HAP-1 (cell line): ENCODE measurements at regions not wholly inside any gene's neighbourhood (a gene's known extent, or its start where the extent isn't known, plus 50 kb on each side); places are given as distances from the start of the nearest gene placed in this dataset.
"Not testable (repeated sequence)": the region's sequence is repeated elsewhere in the genome, so short reads cannot be mapped to it uniquely, and the experiment has no call there.

Experiments used
- DNase-seq, 2 experiments: peaks; one replicate each; pipeline ENCODE4 v3.0.0-alpha.2; 2016 to 2020; ENCODE audit warnings: low spot score in 2 of 2
- H3K27me3 ChIP-seq: fragments of 250-450 bp; sonication (Bioruptor Pico); 2 replicates; pipeline ENCODE4 v1.5.1; 2020; ENCODE audit warnings: low read depth, mild to moderate bottlenecking, moderate library complexity
- H3K36me3 ChIP-seq: fragments of 250-450 bp; sonication (Bioruptor Pico); replicated peaks from 2 replicates; pipeline ENCODE4 v1.5.1; 2020; ENCODE audit warnings: mild to moderate bottlenecking
- H3K4me1 ChIP-seq: fragments of 250-450 bp; sonication (Bioruptor Pico); 2 replicates; pipeline ENCODE4 v1.5.1; 2020; ENCODE audit warnings: mild to moderate bottlenecking
- H3K4me3 ChIP-seq: fragments of 250-450 bp; sonication (Bioruptor Pico); 2 replicates; pipeline ENCODE4 v1.5.1; 2020; ENCODE audit warnings: mild to moderate bottlenecking, moderate library complexity
- H3K9me3 ChIP-seq: fragments of 250-450 bp; sonication (Bioruptor Pico); 2 replicates; pipeline ENCODE4 v1.5.1; 2020; ENCODE audit warnings: mild to moderate bottlenecking, moderate library complexity
- in situ Hi-C: fragments of 300-500 bp; cut with MboI; formaldehyde crosslinking; loops from 3 replicates; pipeline ENCODE4 v1.14.3; 2020; ENCODE audit warnings: low sequenced_read_pairs, inconsistent platforms, mixed read lengths

- peak in 1 of 2 experiments; percentile 43 for DNase-seq
Measured at GRCh38 chr2:90215880-90216279, 1524.4 kb downstream of the RPIA start.

DNA sequence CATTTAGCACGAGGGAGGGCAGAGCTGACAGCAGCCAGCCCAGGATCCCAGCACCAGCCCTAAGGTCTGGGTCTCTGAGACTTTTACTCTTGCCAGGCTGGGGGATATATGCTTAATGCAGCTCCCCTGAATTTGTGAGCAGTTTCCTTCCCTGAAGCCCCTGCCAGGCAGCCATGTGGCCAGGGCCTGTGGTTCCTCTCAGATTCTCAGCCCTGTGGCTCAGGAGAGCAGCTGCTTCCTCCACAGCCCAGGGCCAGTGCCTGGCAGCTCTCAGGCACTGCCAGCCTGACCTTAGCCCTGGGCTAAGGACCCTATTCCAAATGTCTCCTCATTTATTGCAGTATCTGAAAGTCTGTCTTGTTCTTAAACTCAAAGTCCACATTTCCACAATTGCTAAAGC is 1525.3 kb downstream of the RPIA start:
- H3K9me3 ChIP-seq, H3K4me3 ChIP-seq, H3K36me3 ChIP-seq, DNase-seq, in situ Hi-C loops, H3K27me3 ChIP-seq, H3K4me1 ChIP-seq: not testable (repeated sequence)

More at GRCh38 chr2:90215880-90216279, 1524.4 kb downstream of the RPIA start:
- H3K4me3 ChIP-seq, H3K9me3 ChIP-seq, H3K36me3 ChIP-seq, in situ Hi-C loops, H3K27me3 ChIP-seq, H3K4me1 ChIP-seq: not testable (repeated sequence)

DNA sequence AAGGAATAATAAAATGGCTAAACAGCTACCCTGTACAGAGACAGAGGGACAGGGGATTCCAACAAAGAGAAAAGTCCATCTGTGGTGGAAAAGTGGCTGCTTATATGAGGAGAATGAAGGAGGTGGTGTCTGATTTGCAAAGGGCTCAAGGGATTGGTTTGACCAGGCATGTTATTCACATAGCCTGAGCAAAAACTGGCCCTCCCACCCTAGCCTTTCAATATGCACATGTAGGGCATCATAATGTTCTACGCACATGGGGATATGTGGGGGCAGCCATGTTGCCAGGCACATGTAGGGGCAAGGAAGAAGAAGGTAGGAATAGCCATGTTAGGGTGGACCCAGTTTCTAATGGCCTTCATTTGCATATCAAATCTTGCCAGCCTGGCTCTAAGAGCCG is 1527.1 kb downstream of the RPIA start:
- H3K4me3 ChIP-seq, DNase-seq, H3K4me1 ChIP-seq, H3K27me3 ChIP-seq, H3K36me3 ChIP-seq, H3K9me3 ChIP-seq, in situ Hi-C loops: not testable (repeated sequence)

GRCh38 chr2:90220623-90221299 is 1529.3 kb downstream of the RPIA start:
- H3K4me3 ChIP-seq, H3K9me3 ChIP-seq, H3K4me1 ChIP-seq, H3K36me3 ChIP-seq, H3K27me3 ChIP-seq, DNase-seq, in situ Hi-C loops: not testable (repeated sequence)

DNA sequence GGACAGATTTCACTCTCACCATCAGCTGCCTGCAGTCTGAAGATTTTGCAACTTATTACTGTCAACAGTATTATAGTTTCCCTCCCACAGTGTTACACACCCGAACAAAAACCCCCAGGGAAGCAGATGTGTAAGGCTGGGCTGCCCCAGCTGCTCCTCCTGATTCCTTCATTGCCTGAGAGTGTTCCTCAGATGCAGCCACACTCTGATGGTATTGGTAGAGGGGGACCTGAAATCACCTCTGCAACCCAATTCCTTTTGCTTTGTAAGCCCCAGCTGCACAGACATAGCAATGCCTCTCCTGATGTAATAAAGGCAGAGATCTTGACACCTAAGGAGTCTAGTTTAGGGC is 1529.8 kb downstream of the RPIA start:
- no peaks in the 10 kb centered on the region for H3K9me3 ChIP-seq

GRCh38 chr2:90224767-90225166 is 1533.3 kb downstream of the RPIA start:
- DNase-seq, in situ Hi-C loops, H3K27me3 ChIP-seq, H3K9me3 ChIP-seq, H3K4me3 ChIP-seq, H3K36me3 ChIP-seq, H3K4me1 ChIP-seq: not testable (repeated sequence)

More for the DNA sequence above, 1529.8 kb downstream of the RPIA start:
- no peaks in the 10 kb centered on the region for H3K36me3 ChIP-seq
- in situ Hi-C loops = no loop called here
- H3K4me3 ChIP-seq = no peak overlapping the region
- H3K27me3 ChIP-seq = no peaks in the 10 kb centered on the region
- no peak for DNase-seq
- peaks cover 4% of the 10 kb centered on the region for H3K4me1 ChIP-seq

DNA sequence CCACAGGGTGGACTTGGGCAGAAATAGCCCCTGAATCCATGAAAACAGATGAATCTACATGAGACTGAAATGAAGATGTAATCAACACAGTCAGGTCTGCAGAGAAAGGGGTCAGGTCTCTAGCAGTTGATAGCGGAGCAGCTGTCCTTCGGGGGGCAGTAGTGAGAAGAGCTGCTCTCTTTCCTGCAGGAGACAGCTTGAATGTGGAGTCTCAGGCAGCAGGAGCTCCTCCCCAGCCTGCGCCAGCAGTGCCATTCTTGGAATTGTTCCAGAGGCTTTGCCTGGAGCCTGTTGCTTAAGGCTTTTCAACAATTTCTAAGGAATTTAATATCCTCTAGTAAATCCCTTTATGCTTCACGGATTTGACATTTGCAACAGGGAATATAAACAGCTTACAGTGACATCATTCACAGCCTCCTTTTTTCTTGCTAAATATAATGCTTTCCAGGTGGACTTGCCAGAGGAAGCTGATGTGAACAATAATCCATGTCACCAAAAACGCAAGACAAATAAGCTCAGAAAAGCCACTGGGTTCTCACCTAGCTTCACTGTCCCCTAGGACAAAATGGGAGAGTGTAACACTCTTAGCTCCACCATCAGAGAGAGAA is 1535.1 kb downstream of the RPIA start:
- H3K36me3 ChIP-seq, H3K4me3 ChIP-seq, H3K4me1 ChIP-seq, H3K9me3 ChIP-seq, in situ Hi-C loops, H3K27me3 ChIP-seq: not testable (repeated sequence)
- DNase-seq = peak; percentile 80 to 86

- H3K4me3 ChIP-seq, H3K27me3 ChIP-seq, H3K4me1 ChIP-seq, H3K9me3 ChIP-seq, in situ Hi-C loops, H3K36me3 ChIP-seq, DNase-seq: not testable (repeated sequence)
Measured at GRCh38 chr2:90231199-90231598, 1539.7 kb downstream of the RPIA start.

DNA sequence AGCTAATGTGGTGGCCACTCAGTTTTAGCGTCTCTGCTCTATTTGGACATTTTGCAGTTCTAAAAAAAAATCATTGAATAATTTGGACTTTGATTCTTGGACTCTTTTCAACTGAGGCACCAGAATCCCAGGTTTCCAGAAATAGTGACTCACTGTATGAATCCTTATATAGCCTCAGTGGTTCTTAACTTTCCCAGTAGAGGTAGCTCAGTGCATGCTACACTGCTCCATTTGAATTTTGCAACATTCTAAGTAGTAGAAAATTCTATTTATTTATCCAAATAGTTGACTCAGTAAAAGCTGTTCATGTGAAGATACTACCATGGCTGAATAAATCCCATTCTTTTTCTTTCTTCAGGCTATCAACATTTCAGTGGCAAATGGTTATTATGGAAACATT is 1544.0 kb downstream of the RPIA start:
- H3K4me1 ChIP-seq, H3K9me3 ChIP-seq, in situ Hi-C loops, H3K36me3 ChIP-seq, DNase-seq, H3K27me3 ChIP-seq, H3K4me3 ChIP-seq: not testable (repeated sequence)

DNA sequence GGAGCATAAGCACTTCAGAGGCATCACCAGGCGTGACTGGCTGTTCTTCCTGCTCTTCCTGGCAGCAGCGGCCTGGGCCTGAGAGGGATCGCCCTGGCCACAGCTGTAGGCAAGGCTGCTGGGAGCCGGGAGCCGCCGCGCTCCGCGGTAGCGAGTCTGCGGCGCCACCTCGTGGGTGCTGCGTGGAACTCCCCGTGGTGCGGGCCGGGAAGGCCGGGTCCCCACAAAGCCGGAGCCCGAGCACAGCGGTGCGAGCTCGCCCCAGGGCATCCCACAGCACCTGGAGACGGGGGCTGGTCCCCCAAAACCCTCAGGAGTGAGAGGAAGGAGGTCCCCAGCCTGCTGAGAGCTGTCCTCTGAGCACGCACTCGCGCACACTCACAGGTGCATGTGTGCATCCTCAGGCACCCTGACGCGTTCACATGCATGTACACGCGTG is 1546.5 kb downstream of the RPIA start:
- not testable (repeated sequence) for H3K4me1 ChIP-seq

GRCh38 chr2:90238505-90239230 is 1547.2 kb downstream of the RPIA start:
- H3K27me3 ChIP-seq, H3K36me3 ChIP-seq, in situ Hi-C loops, H3K4me1 ChIP-seq, H3K4me3 ChIP-seq, H3K9me3 ChIP-seq, DNase-seq: not testable (repeated sequence)

More for the DNA sequence above, 1546.5 kb downstream of the RPIA start:
- H3K9me3 ChIP-seq, H3K36me3 ChIP-seq, H3K27me3 ChIP-seq, H3K4me3 ChIP-seq, in situ Hi-C loops: not testable (repeated sequence)
- peak; percentile 5 to 74 for DNase-seq

GRCh38 chr2:90239769-90240168 is 1548.3 kb downstream of the RPIA start:
- H3K4me1 ChIP-seq, H3K36me3 ChIP-seq, H3K27me3 ChIP-seq, H3K9me3 ChIP-seq, H3K4me3 ChIP-seq, in situ Hi-C loops, DNase-seq: not testable (repeated sequence)

DNA sequence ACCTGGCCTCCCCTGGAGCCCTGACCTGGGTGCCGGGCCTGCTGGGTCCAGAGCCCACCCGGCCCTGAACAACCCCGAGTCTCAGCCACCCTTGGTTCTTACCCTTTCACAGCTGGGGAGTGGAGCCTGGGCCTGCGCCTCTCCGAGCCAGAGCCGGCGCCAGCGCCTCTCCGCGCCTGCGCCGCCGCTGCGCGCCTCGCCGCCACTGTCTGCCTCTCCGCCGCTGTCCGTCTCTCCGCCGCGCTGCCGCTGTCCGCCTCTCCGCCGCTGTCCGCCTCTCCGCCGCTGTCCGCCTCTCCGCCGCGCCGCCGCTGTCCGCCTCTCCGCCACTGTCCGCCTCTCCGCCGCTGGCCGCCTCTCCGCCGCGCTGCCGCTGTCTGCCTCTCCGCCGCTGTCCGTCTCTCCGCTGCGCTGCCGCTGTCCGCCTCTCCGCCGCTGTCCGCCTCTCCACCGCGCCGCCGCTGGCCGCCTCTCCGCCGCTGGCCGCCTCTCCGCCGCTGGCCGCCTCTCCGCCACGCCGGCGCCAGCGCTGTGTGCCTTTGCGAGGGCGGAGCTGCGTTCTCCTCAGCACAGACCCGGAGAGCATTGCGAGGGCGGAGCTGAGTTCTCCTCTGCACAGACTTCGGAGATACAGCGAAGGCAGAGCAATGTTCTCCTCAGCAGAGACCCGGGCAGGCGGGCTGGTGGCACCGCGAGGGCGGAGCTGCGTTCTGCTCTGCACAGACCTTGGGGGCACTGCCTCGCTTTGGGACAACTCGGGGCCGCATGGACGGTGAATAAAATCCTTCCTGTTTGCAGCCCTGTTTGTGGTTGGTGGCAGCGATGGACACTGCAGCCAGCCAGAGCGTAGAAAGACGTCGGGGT is 1553.7 kb downstream of the RPIA start:
- in situ Hi-C loops, H3K27me3 ChIP-seq, H3K4me1 ChIP-seq, H3K9me3 ChIP-seq, H3K36me3 ChIP-seq: not testable (repeated sequence)
- peak in 1 of 2 experiments; percentile 54 for DNase-seq
- peak overlapping the region; percentile 31 for H3K4me3 ChIP-seq

DNA sequence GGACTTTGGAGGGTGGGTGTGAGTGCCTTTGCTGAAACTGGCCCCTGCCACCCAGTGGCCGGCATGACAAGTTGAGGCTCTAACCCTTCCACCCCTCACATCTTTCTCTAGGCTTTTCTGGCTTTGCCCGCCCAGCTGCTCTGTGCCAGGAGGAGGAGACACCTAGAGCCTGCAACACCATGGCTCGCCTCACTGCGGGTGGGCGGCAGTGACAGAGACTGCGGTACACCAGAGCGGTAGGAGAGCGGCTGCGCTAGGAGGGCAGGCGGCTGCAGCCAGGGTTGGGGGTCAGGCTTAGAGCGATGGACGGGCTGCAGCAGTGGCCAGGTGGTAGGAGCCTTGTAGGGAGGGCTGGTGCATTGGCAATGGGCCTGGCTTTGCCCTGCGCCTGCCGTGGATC is 1556.9 kb downstream of the RPIA start:
- not testable (repeated sequence) for H3K27me3 ChIP-seq, H3K36me3 ChIP-seq

More for the DNA sequence above, 1556.9 kb downstream of the RPIA start:
- in situ Hi-C loops, DNase-seq, H3K9me3 ChIP-seq, H3K4me3 ChIP-seq, H3K4me1 ChIP-seq: not testable (repeated sequence)
